B cell (primary cell): ENCODE measurements at regions not wholly inside any gene's neighbourhood (a gene's known extent, or its start where the extent isn't known, plus 50 kb on each side); places are given as distances from the start of the nearest gene placed in this dataset.

Experiments used
- CTCF ChIP-seq: fragments of 200-600 bp; IDR thresholded peaks from one replicate; pipeline ENCODE4 v1.8.0; 2022; ENCODE audit warnings: antibody characterized with exemption, mild to moderate bottlenecking
- EZH2 ChIP-seq: IDR thresholded peaks from 2 replicates; pipeline ENCODE4 v1.6.1; 2012; ENCODE audit warnings: borderline replicate concordance, low read depth, mild to moderate bottlenecking, moderate library complexity, low read length; ENCODE audit not compliant: insufficient read depth, poor library complexity, severe bottlenecking

GRCh38 chr10:21261842-21262294, 263.6 kb downstream of the SKIDA1 start:
- no peak for TF ChIP-seq CTCF
- no peak for TF ChIP-seq EZH2
